Muscle of leg (tissue), 3 donors: ENCODE measurements at regions not wholly inside any gene's neighbourhood (a gene's known extent, or its start where the extent isn't known, plus 50 kb on each side); places are given as distances from the start of the nearest gene placed in this dataset.
"Not testable (repeated sequence)": the region's sequence is repeated elsewhere in the genome, so short reads cannot be mapped to it uniquely, and the experiment has no call there.

Experiments used
- DNase-seq: peaks from one replicate; pipeline ENCODE4 v3.0.0; 2013
- H3K27ac ChIP-seq: one replicate; pipeline ENCODE4 v1.5.1; 2013; ENCODE audit warnings: mild to moderate bottlenecking, low read length, control low read depth
- H3K27me3 ChIP-seq: one replicate; pipeline ENCODE4 v1.6.1; 2013; ENCODE audit warnings: low read length; ENCODE audit not compliant: control insufficient read depth, insufficient read depth
- H3K36me3 ChIP-seq: one replicate; pipeline ENCODE4 v1.6.1; 2013; ENCODE audit warnings: low read length; ENCODE audit not compliant: control insufficient read depth, insufficient read depth
- H3K4me1 ChIP-seq: one replicate; pipeline ENCODE4 v1.6.1; 2013; ENCODE audit warnings: low read length; ENCODE audit not compliant: control insufficient read depth, insufficient read depth
- H3K4me3 ChIP-seq: one replicate; pipeline ENCODE4 v1.5.1; 2013; ENCODE audit warnings: low read length, control low read depth
- H3K9me3 ChIP-seq: replicated peaks from 2 replicates; pipeline ENCODE4 v1.6.1; 2013; ENCODE audit warnings: low read depth, low read length; ENCODE audit not compliant: control insufficient read depth
- WGBS: methylation state at CpG from one replicate; pipeline ENCODE4 v1.1.5; 2013; ENCODE audit warnings: missing lambda C conversion rate; ENCODE audit not compliant: insufficient coverage; 5-methylcytosine and 5-hydroxymethylcytosine counted together

GRCh38 chr10:7042419-7043054 lies 368.3 kb downstream of the SFMBT2 start:
- no peaks in the 10 kb centered on the region for H3K36me3 ChIP-seq
- H3K27ac ChIP-seq, result no peak overlapping the region
- no peaks in the 10 kb centered on the region for H3K9me3 ChIP-seq
- H3K27me3 ChIP-seq, result no peaks in the 10 kb centered on the region
- no peak for DNase-seq
- 86% methylated on average over 4 of the region's 6 CpGs for WGBS
- H3K4me3 ChIP-seq, result no peak overlapping the region
- H3K4me1 ChIP-seq, result no peaks in the 10 kb centered on the region

- no peak overlapping the region for H3K4me3 ChIP-seq
- H3K9me3 ChIP-seq, result no peaks in the 10 kb centered on the region
- no peaks in the 10 kb centered on the region for H3K4me1 ChIP-seq
- H3K36me3 ChIP-seq, result no peaks in the 10 kb centered on the region
- WGBS, result 85% methylated on average over 2 of the region's 4 CpGs
- no peaks in the 10 kb centered on the region for H3K27me3 ChIP-seq
- no peak for DNase-seq
- H3K27ac ChIP-seq, result no peak overlapping the region
These were observed 368.8 kb downstream of the SFMBT2 start for GRCh38 chr10:7042000-7042399.

GRCh38 chr10:7040681-7041080 lies 370.2 kb downstream of the SFMBT2 start:
- Histone ChIP-seq H3K36me3 (no peaks in the 10 kb centered on the region), H3K9me3 (no peaks in the 10 kb centered on the region), H3K4me3 (no peak overlapping the region), H3K27me3 (no peaks in the 10 kb centered on the region), H3K27ac (no peak overlapping the region), H3K4me1 (no peaks in the 10 kb centered on the region)
- 94% methylated on average over 7 of the region's 11 CpGs for WGBS
- DNase-seq, result no peak

GRCh38 chr10:7039859-7040258 lies 371.0 kb downstream of the SFMBT2 start:
- no peaks in the 10 kb centered on the region for H3K9me3 ChIP-seq
- no peaks in the 10 kb centered on the region for H3K4me1 ChIP-seq
- no peak overlapping the region for H3K27ac ChIP-seq
- no peaks in the 10 kb centered on the region for H3K27me3 ChIP-seq
- H3K4me3 ChIP-seq, result no peak overlapping the region
- no peaks in the 10 kb centered on the region for H3K36me3 ChIP-seq
- DNase-seq, result no peak

- H3K9me3 ChIP-seq, result no peaks in the 10 kb centered on the region
- no peaks in the 10 kb centered on the region for H3K4me1 ChIP-seq
- H3K27ac ChIP-seq, result no peak overlapping the region
- WGBS, result no CpG with 5 or more reads among the region's 1 CpG
- H3K27me3 ChIP-seq, result no peaks in the 10 kb centered on the region
- no peak for DNase-seq
- H3K4me3 ChIP-seq, result no peak overlapping the region
- no peaks in the 10 kb centered on the region for H3K36me3 ChIP-seq
These were observed 372.4 kb downstream of the SFMBT2 start for GRCh38 chr10:7038416-7038815.

- H3K27ac ChIP-seq, H3K9me3 ChIP-seq, H3K4me1 ChIP-seq, DNase-seq, H3K27me3 ChIP-seq, H3K4me3 ChIP-seq, H3K36me3 ChIP-seq: not testable (repeated sequence)
- no CpG with 5 or more reads among the region's 2 CpGs for WGBS
These were observed 373.4 kb downstream of the SFMBT2 start for GRCh38 chr10:7037434-7037833.

- Histone ChIP-seq H3K36me3 (no peaks in the 10 kb centered on the region), H3K4me3 (no peak overlapping the region), H3K9me3 (no peaks in the 10 kb centered on the region), H3K4me1 (no peaks in the 10 kb centered on the region), H3K27ac (no peak overlapping the region), H3K27me3 (no peaks in the 10 kb centered on the region)
- DNase-seq, result no peak
- 60% methylated on average over 1 of the region's 2 CpGs for WGBS
These were observed 373.9 kb downstream of the SFMBT2 start for GRCh38 chr10:7036951-7037350.

- no peaks in the 10 kb centered on the region for H3K27me3 ChIP-seq
- no peak overlapping the region for H3K27ac ChIP-seq
- H3K4me3 ChIP-seq, result no peak overlapping the region
- H3K36me3 ChIP-seq, result no peaks in the 10 kb centered on the region
- H3K4me1 ChIP-seq, result no peaks in the 10 kb centered on the region
- no peak for DNase-seq
- 100% methylated on average over 1 of the region's 10 CpGs for WGBS
- no peaks in the 10 kb centered on the region for H3K9me3 ChIP-seq
These were observed 375.6 kb downstream of the SFMBT2 start for GRCh38 chr10:7035126-7035761.

GRCh38 chr10:7033031-7033430 lies 377.8 kb downstream of the SFMBT2 start:
- Histone ChIP-seq H3K4me3 (no peak overlapping the region), H3K4me1 (no peaks in the 10 kb centered on the region), H3K27me3 (no peaks in the 10 kb centered on the region), H3K27ac (no peak overlapping the region), H3K36me3 (no peaks in the 10 kb centered on the region), H3K9me3 (no peaks in the 10 kb centered on the region)
- WGBS, result no CpG with 5 or more reads among the region's 1 CpG
- DNase-seq, result no peak

- H3K4me1 ChIP-seq, result no peaks in the 10 kb centered on the region
- no peaks in the 10 kb centered on the region for H3K9me3 ChIP-seq
- DNase-seq, result no peak
- H3K36me3 ChIP-seq, result no peaks in the 10 kb centered on the region
- no peaks in the 10 kb centered on the region for H3K27me3 ChIP-seq
- no CpG with 5 or more reads among the region's 5 CpGs for WGBS
- H3K4me3 ChIP-seq, result no peak overlapping the region
- no peak overlapping the region for H3K27ac ChIP-seq
These were observed 380.5 kb downstream of the SFMBT2 start for GRCh38 chr10:7030134-7030855.
